Heart left ventricle (tissue), 13 donors: ENCODE measurements at regions not wholly inside any gene's neighbourhood (a gene's known extent, or its start where the extent isn't known, plus 50 kb on each side); places are given as distances from the start of the nearest gene placed in this dataset.

ENCODE experiments used
- POLR2A ChIP-seq, 2 donors: fragments of 450-650 bp; IDR thresholded peaks; one replicate each; pipeline ENCODE4 v1.6.1; 2017; ENCODE audit warnings: antibody characterized with exemption in 2 of 2, mild to moderate bottlenecking in 2 of 2, moderate library complexity in 2 of 2
- TF ChIP-seq, protein P1 (sequence below), 12 donors: fragments of 200-600 bp; sonication (generic) in 4 of 12; IDR thresholded peaks; one replicate each; pipeline versions ENCODE4 v1.5.0 to v1.8.0; 2018 to 2022; ENCODE audit warnings: antibody characterized with exemption in 12 of 12, mild to moderate bottlenecking in 5 of 12
- donor health status: ischemic (EF 13 %, LVEDD 7.1; RV severe dilation, severe dysfunction).
- donor health status: DM: no; HTN: yes; CAD: no.
- donor health status: DM: no; HTN: no; CAD: no.
- donor health status: ischemic (EF 25% LVEDD 6.9; RV normal size, moderate dysfunction).
- donor health status: ischemic (EF 25% LVEDD 5.7; RV mildly dilated, moderate dysfunction).
- donor health status: ischemic (EF 35%, LVEDD 5.7; RV mildly dilated, moderate dysfunction).
- donor health status: nonischemic (EF 11% LVEDD 7.7; RV severe dilation, severe dysfunction).
- donor health status: DM: yes; HTN: yes; CAD: no.
- donor health status: PGD.
- donor health status: ischemic (EF 29% LVEDD 5.4; RV normal size, mild dysfunction).
- donor health status: nonischemic (EF 23%, LVEDD 6.1; RV moderate dilation, normal function).

DNA sequence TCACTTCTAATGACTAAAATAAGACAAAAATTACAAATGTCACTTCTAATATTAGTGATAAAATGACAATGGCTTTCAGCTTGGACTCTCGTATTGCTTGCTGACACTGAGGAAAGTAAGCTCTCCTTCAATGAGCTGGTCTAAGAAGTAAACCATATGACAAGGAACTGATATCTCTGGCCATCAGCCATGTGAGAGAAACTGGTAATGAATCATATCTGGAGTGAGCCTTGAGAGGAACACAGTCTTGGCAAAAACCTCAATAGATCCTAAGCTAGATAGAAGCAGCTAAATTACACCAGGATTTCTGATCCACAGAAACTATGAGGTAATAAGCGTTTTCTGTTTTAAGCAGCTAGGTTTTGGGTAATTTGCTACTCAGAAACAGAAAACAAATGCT, 1575.1 kb downstream of the OTOL1 start:
- TF ChIP-seq, protein P1, sequence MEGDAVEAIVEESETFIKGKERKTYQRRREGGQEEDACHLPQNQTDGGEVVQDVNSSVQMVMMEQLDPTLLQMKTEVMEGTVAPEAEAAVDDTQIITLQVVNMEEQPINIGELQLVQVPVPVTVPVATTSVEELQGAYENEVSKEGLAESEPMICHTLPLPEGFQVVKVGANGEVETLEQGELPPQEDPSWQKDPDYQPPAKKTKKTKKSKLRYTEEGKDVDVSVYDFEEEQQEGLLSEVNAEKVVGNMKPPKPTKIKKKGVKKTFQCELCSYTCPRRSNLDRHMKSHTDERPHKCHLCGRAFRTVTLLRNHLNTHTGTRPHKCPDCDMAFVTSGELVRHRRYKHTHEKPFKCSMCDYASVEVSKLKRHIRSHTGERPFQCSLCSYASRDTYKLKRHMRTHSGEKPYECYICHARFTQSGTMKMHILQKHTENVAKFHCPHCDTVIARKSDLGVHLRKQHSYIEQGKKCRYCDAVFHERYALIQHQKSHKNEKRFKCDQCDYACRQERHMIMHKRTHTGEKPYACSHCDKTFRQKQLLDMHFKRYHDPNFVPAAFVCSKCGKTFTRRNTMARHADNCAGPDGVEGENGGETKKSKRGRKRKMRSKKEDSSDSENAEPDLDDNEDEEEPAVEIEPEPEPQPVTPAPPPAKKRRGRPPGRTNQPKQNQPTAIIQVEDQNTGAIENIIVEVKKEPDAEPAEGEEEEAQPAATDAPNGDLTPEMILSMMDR (IDR thresholded peaks at IDR 0.05): no peak
- TF ChIP-seq POLR2A (IDR thresholded peaks at IDR 0.05): no peak
